Panc1 (cell line): ENCODE measurements at regions not wholly inside any gene's neighbourhood (a gene's known extent, or its start where the extent isn't known, plus 50 kb on each side); places are given as distances from the start of the nearest gene placed in this dataset.

ENCODE experiments used
- ATAC-seq: fragments of 200-7000 bp; cut with Tn5 transposase; 2 replicates; pipeline ENCODE4 v1.9.1; 2020; ENCODE audit warnings: mild to moderate bottlenecking, moderate library complexity
- BruUV-seq: library from RNA; stranded (reverse); fragments of 400-500 nt; replicated peaks from 2 replicates; lab custom pipeline; 2021; lab: Mats Ljungman, UMichigan
- CTCF ChIA-PET: fragments of 300-600 bp; sonication (Branson Sonifier 250); formaldehyde crosslinking; loops from one replicate; lab custom pipeline; 2022; ENCODE audit warnings: antibody characterized with exemption; lab: Charles Lee
- POLR2A ChIA-PET: fragments of 300-600 bp; sonication (Branson Sonifier 250); formaldehyde crosslinking; loops from one replicate; lab custom pipeline; 2022; ENCODE audit warnings: antibody characterized with exemption; lab: Charles Lee
- DNase-seq: peaks from one replicate; pipeline ENCODE4 v3.0.0-alpha.2; 2010; ENCODE audit warnings: low read depth, low spot score
- H3K27ac ChIP-seq: 2 replicates; pipeline ENCODE4 v1.5.1; 2011; ENCODE audit warnings: mild to moderate bottlenecking, low read length, inconsistent platforms
- H3K27me3 ChIP-seq: fragments of 200-500 bp; sonication (Bioruptor generic); 2 replicates; pipeline ENCODE4 v1.6.0; 2014; ENCODE audit warnings: low read length, inconsistent platforms; ENCODE audit not compliant: control insufficient read depth, insufficient read depth
- H3K36me3 ChIP-seq: fragments of 200-500 bp; sonication (Bioruptor generic); 2 replicates; pipeline ENCODE4 v1.5.1; 2014; ENCODE audit warnings: inconsistent platforms, mild to moderate bottlenecking, low read length, moderate library complexity; ENCODE audit not compliant: control insufficient read depth, insufficient read depth
- H3K4me1 ChIP-seq: 2 replicates; pipeline ENCODE4 v1.5.1; 2011; ENCODE audit warnings: inconsistent platforms, mild to moderate bottlenecking, low read length, moderate library complexity; ENCODE audit not compliant: control insufficient read depth, insufficient read depth
- H3K4me3 ChIP-seq, 2 experiments: 2 replicates each; pipeline ENCODE4 v1.5.1; 2011 to 2012; ENCODE audit warnings: low read depth in 2 of 2, low read length in 2 of 2, mild to moderate bottlenecking in 2 of 2, inconsistent platforms in 1 of 2, moderate library complexity in 1 of 2
- H3K9me3 ChIP-seq: fragments of 200-500 bp; sonication (Bioruptor generic); 2 replicates; pipeline ENCODE4 v1.5.1; 2014; ENCODE audit warnings: low read depth, mild to moderate bottlenecking, inconsistent platforms, low read length, moderate library complexity; ENCODE audit not compliant: control insufficient read depth, insufficient read depth
- POLR2AphosphoS5 ChIP-seq: IDR thresholded peaks from 2 replicates; pipeline ENCODE4 v1.6.1; 2012; ENCODE audit warnings: mild to moderate bottlenecking, low read depth, low read length, moderate library complexity
- REST ChIP-seq, 2 experiments: IDR thresholded peaks; 2 replicates each; pipeline ENCODE4 v1.6.1; 2011 to 2012; ENCODE audit warnings: low read depth in 2 of 2, control low read depth in 1 of 2, low read length in 1 of 2, mild to moderate bottlenecking in 1 of 2, moderate library complexity in 1 of 2; ENCODE audit not compliant: insufficient read depth in 1 of 2
- SIN3A ChIP-seq: IDR thresholded peaks from 2 replicates; pipeline ENCODE4 v1.6.1; 2012; ENCODE audit warnings: low read depth, mild to moderate bottlenecking, low read length, moderate library complexity, borderline replicate concordance; ENCODE audit not compliant: insufficient read depth
- TCF7L2 ChIP-seq: IDR thresholded peaks from 2 replicates; pipeline ENCODE4 v1.6.1; 2011; ENCODE audit warnings: mild to moderate bottlenecking, low read depth, low read length, inconsistent platforms
- in situ Hi-C: cut with HindIII; loops from 2 replicates; pipeline ENCODE4 v1.10.0; 2016; ENCODE audit warnings: low sequenced_read_pairs, low pct_unique_long_range_greater_than_20kb
- intact Hi-C: fragments of 100-400 bp; cut with micrococcal nuclease; formaldehyde crosslinking; loops from one replicate; pipeline ENCODE4 v1.10.0; 2022; ENCODE audit not compliant: unreplicated experiment
- TF ChIP-seq, protein P1 (sequence below): fragments of 450-650 bp; IDR thresholded peaks from 2 replicates; pipeline ENCODE4 v1.5.1; 2017; ENCODE audit warnings: mild to moderate bottlenecking

GRCh38 chr4:10178763-10179162 is 62.2 kb upstream of the WDR1 start:
- Histone ChIP-seq H3K36me3 (no peaks in the 10 kb centered on the region), H3K4me1 (no peaks in the 10 kb centered on the region), H3K27ac (no peak overlapping the region), H3K9me3 (no peaks in the 10 kb centered on the region), H3K27me3 (peaks cover 2% of the 10 kb centered on the region), H3K4me3 (no peak overlapping the region)
- ATAC-seq (no peak), DNase-seq (no peak)
- TF ChIP-seq, protein P1, sequence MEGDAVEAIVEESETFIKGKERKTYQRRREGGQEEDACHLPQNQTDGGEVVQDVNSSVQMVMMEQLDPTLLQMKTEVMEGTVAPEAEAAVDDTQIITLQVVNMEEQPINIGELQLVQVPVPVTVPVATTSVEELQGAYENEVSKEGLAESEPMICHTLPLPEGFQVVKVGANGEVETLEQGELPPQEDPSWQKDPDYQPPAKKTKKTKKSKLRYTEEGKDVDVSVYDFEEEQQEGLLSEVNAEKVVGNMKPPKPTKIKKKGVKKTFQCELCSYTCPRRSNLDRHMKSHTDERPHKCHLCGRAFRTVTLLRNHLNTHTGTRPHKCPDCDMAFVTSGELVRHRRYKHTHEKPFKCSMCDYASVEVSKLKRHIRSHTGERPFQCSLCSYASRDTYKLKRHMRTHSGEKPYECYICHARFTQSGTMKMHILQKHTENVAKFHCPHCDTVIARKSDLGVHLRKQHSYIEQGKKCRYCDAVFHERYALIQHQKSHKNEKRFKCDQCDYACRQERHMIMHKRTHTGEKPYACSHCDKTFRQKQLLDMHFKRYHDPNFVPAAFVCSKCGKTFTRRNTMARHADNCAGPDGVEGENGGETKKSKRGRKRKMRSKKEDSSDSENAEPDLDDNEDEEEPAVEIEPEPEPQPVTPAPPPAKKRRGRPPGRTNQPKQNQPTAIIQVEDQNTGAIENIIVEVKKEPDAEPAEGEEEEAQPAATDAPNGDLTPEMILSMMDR: no peak
- TF ChIP-seq REST (IDR thresholded peaks at IDR 0.05; ENCODE audit: insufficient read depth in 1 of 2, low read depth in 2 of 2, low read length in 1 of 2): no peak
- no peak for TF ChIP-seq SIN3A
- TF ChIP-seq POLR2AphosphoS5: no peak
- no peak for TF ChIP-seq TCF7L2
- intact Hi-C loops: no loop called here
- ChIA-PET POLR2A (no interaction called here), CTCF (no interaction called here)
- BruUV-seq: no TSS peak
- in situ Hi-C loops: no loop called here

- POLR2A ChIA-PET: no interaction called here
- Histone ChIP-seq H3K36me3 (no peaks in the 10 kb centered on the region), H3K9me3 (no peaks in the 10 kb centered on the region), H3K27ac (no peak overlapping the region), H3K27me3 (0 out of 2 replicates have a peak, but pooled peaks cover 4% of the 10 kb centered on the region), H3K4me1 (no peaks in the 10 kb centered on the region), H3K4me3 (no peak overlapping the region)
- DNase-seq (no peak), ATAC-seq (no peak)
- BruUV-seq: no TSS peak
- in situ Hi-C loops: no loop called here
- no peak for TF ChIP-seq POLR2AphosphoS5
- CTCF ChIA-PET: no interaction called here
- intact Hi-C loops: no loop called here
These were observed 59.0 kb upstream of the WDR1 start for GRCh38 chr4:10175626-10176025.

DNA sequence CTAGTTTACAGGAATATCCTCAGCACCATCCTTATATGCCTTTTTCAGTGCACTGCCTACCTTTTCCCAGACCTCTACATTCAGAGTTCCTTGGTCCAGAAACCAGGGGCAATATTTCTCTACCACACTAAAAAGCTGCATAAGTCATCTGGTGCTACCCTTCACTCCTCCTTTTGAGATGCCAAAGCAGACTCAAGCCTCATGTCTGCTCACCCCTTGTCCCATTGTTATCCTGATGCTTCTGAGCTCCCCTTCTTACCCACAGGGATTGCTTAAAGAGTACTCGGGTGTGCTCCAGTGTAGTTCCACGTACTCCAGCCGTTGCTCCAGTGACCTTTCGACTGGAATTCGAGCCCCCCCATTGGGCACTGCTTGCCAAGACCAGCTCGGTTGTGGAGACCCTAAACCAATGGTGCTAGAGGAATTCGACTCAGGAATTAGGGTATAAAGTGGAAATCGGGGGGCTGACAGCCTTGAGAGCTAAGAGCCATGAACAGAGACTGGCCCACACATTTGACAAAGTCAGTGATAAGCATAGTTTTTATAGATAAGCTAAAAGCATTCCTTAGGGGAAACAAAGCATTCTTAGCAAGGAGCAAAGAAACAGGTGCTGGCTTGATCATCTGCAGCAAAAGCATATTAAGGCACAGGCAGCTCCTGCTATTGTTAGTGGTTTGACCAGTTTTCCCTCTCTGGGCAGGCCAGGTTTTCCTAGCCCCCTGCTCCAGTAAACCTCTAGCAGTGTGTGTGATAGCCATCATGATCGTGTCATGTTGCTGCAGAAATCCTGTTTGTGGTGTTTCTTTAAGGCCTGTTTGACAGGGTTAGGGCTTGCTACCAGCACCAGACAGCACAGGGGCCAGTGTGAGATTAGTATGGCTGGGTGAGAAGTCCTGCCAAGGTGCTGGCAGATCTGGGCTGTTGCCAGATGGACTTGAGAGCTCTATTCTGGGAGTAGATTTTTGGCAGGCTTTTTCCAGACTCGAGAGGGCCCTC is 57.5 kb upstream of the WDR1 start:
- ATAC-seq (no peak), DNase-seq (no peak)
- POLR2A ChIA-PET: no interaction called here
- Histone ChIP-seq H3K27me3 (0 out of 2 replicates have a peak, but pooled peaks cover 4% of the 10 kb centered on the region), H3K36me3 (no peaks in the 10 kb centered on the region), H3K4me1 (no peaks in the 10 kb centered on the region), H3K27ac (no peak overlapping the region), H3K4me3 (no peak overlapping the region), H3K9me3 (no peaks in the 10 kb centered on the region)
- no TSS peak for BruUV-seq
- intact Hi-C loops (no loop called here), in situ Hi-C loops (no loop called here)
- CTCF ChIA-PET: no interaction called here
- TF ChIP-seq POLR2AphosphoS5 (no peak), TCF7L2 (no peak), REST (IDR thresholded peaks at IDR 0.05; ENCODE audit: insufficient read depth in 1 of 2, low read depth in 2 of 2, low read length in 1 of 2) (no peak), SIN3A (no peak)
- TF ChIP-seq, protein P1: no peak
